Endothelial cell (in vitro differentiated cells): ENCODE measurements at regions not wholly inside any gene's neighbourhood (a gene's known extent, or its start where the extent isn't known, plus 50 kb on each side); places are given as distances from the start of the nearest gene placed in this dataset.
"Not testable (repeated sequence)": the region's sequence is repeated elsewhere in the genome, so short reads cannot be mapped to it uniquely, and the experiment has no call there.

Experiments
- DNase-seq: peaks from one replicate; pipeline ENCODE4 v3.0.0; 2021; ENCODE audit warnings: low spot score
- H3K27ac Mint-ChIP-seq: one replicate; pipeline ENCODE4 v1.8.0; 2021; ENCODE audit warnings: mixed read lengths, inconsistent platforms; ENCODE audit not compliant: unreplicated experiment
- H3K27me3 Mint-ChIP-seq: one replicate; pipeline ENCODE4 v1.8.0; 2021; ENCODE audit warnings: mild to moderate bottlenecking, moderate library complexity, mixed read lengths, inconsistent platforms; ENCODE audit not compliant: unreplicated experiment
- H3K36me3 Mint-ChIP-seq: one replicate; pipeline ENCODE4 v1.8.0; 2021; ENCODE audit warnings: mild to moderate bottlenecking, low read depth, mixed read lengths, inconsistent platforms; ENCODE audit not compliant: unreplicated experiment
- H3K4me1 Mint-ChIP-seq: one replicate; pipeline ENCODE4 v1.8.0; 2021; ENCODE audit warnings: mild to moderate bottlenecking, mixed read lengths, inconsistent platforms; ENCODE audit not compliant: unreplicated experiment
- H3K4me3 Mint-ChIP-seq: one replicate; pipeline ENCODE4 v1.8.0; 2021; ENCODE audit warnings: mild to moderate bottlenecking, mixed read lengths, inconsistent platforms; ENCODE audit not compliant: unreplicated experiment
- H3K9me3 Mint-ChIP-seq: one replicate; pipeline ENCODE4 v1.8.0; 2021; ENCODE audit warnings: mixed read lengths, inconsistent platforms; ENCODE audit not compliant: unreplicated experiment
- CTCF ChIP-seq: fragments of 200-600 bp; sonication (generic); IDR thresholded peaks from one replicate; pipeline ENCODE4 v1.5.0; 2021; ENCODE audit warnings: antibody characterized with exemption; ENCODE audit not compliant: unreplicated experiment

- no peak overlapping the region for H3K4me3 Mint-ChIP-seq
- DNase-seq, result no peak
- H3K4me1 Mint-ChIP-seq, result no peaks in the 10 kb centered on the region
- H3K9me3 Mint-ChIP-seq, result no peaks in the 10 kb centered on the region
- H3K27me3 Mint-ChIP-seq, result peaks cover 2% of the 10 kb centered on the region
- H3K36me3 Mint-ChIP-seq, result no peaks in the 10 kb centered on the region
- H3K27ac Mint-ChIP-seq, result no peak overlapping the region
- TF ChIP-seq CTCF, result no peak
These were observed 576.9 kb upstream of the NECTIN3 start for GRCh38 chr3:110494728-110495127.

DNA sequence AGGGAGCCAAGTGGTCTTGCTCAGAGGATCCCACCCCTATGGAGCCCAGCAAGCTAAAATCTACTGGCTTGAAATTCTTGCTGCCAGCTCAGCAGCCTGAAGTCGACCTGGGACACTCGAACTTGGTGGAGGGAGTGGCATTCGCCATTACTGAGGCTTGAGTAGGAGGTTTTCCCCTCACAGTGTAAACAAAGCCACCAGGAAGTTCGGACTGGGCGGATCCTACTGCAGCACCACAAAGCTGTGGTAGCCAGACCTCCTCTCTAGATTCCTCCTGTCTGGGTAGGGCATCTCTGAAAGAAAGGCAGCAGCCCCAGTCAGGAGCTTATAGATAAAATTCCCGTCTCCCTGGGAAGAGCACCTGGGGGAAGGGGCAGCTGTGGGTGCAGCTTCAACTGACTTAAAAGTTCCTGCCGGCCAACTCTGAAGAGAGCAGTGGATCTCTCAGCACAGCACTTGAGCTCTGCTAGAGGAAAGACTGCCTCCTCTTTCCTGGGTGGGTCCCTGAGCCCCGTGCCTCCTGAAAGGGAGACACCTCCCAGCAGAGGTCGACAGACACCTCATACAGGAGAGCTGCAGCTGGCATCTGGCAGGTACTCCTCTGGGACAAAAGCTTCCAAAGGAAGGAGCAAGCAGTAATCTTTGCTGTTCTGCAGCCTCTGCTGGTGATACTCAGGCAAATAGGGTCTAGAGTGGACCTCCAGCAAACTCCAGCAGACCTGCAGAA lies 576.3 kb upstream of the NECTIN3 start:
- Mint-ChIP-seq H3K36me3 (no peaks in the 10 kb centered on the region), H3K4me3 (no peak overlapping the region), H3K9me3 (no peaks in the 10 kb centered on the region), H3K27ac (no peak overlapping the region), H3K27me3 (peaks cover 2% of the 10 kb centered on the region), H3K4me1 (no peaks in the 10 kb centered on the region)
- TF ChIP-seq CTCF, result no peak
- DNase-seq, result no peak

GRCh38 chr3:110504401-110504800 lies 567.2 kb upstream of the NECTIN3 start:
- no peak for DNase-seq
- H3K4me3 Mint-ChIP-seq, result no peak overlapping the region
- H3K36me3 Mint-ChIP-seq, result no peaks in the 10 kb centered on the region
- no peak overlapping the region for H3K27ac Mint-ChIP-seq
- peaks cover 1% of the 10 kb centered on the region for H3K27me3 Mint-ChIP-seq
- H3K4me1 Mint-ChIP-seq, result peaks cover 3% of the 10 kb centered on the region
- H3K9me3 Mint-ChIP-seq, result no peaks in the 10 kb centered on the region
- no peak for TF ChIP-seq CTCF

DNA sequence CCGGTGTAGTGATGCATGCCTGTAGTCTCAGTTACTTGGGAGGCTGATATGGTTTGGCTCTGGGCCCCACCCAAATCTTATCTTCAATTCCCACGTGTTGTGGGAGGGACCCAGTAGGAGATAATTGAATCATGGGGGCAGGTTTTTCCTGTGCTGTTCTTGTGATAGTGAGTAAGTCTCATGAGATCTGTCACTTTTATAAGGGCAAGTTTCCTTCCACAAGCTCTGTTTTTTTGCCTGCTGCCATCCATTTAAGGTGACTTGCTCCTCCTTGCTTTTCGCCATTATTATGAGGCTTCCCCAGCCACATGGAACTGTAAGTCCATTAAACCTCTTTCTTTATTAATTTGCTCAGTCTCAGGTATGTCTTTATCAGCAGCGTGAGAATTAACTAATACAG lies 566.7 kb upstream of the NECTIN3 start:
- no peak for DNase-seq
- no peak for TF ChIP-seq CTCF
- no peak overlapping the region for H3K4me3 Mint-ChIP-seq
- no peaks in the 10 kb centered on the region for H3K36me3 Mint-ChIP-seq
- no peaks in the 10 kb centered on the region for H3K9me3 Mint-ChIP-seq
- no peak overlapping the region for H3K27ac Mint-ChIP-seq
- peaks cover 1% of the 10 kb centered on the region for H3K27me3 Mint-ChIP-seq
- peaks cover 3% of the 10 kb centered on the region for H3K4me1 Mint-ChIP-seq

DNA sequence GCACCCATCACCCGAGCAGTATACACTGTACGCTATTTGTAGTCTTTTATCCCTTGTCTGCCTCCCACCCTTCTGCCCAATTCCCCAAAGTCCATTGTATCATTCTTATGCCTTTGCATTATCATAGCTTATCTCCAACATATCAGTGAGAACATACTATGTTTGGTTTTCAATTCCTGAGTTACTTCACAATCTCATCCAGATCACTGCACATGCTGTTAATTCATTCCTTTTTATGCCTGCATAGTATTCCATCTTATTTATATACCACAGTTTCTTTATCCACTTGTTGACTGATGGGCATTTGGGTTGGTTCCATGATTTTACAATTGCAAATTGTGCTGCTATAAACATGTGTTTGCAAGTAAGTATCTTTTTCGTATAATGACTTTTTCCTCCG lies 564.7 kb upstream of the NECTIN3 start:
- Mint-ChIP-seq H3K4me3 (no peak overlapping the region), H3K27me3 (peaks cover 1% of the 10 kb centered on the region), H3K4me1 (peaks cover 3% of the 10 kb centered on the region), H3K36me3 (no peaks in the 10 kb centered on the region), H3K27ac (no peak overlapping the region), H3K9me3 (no peaks in the 10 kb centered on the region)
- no peak for DNase-seq
- TF ChIP-seq CTCF, result no peak

DNA sequence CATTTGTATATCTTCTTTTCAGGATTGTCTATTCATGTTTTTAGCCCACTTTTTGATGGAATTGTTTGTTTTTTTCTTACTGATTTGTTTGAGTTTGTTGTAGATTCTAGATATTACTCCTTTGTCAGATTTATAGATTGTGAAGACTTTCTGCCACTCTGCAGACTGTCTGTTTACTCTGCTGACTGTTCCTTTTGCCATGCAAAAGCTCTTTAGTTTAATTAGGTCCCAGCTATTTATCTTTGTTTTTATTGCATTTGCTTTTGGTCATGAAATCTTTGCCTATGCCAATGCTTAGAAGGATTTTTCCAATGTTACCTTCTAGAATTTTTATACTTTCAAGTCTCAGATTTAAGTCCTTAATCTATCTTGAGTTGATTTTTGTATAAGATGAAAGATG lies 564.0 kb upstream of the NECTIN3 start:
- H3K27me3 Mint-ChIP-seq, DNase-seq, H3K36me3 Mint-ChIP-seq, H3K27ac Mint-ChIP-seq, H3K4me1 Mint-ChIP-seq, H3K9me3 Mint-ChIP-seq, H3K4me3 Mint-ChIP-seq: not testable (repeated sequence)
